HCT116 (cell line): ENCODE measurements at regions not wholly inside any gene's neighbourhood (a gene's known extent, or its start where the extent isn't known, plus 50 kb on each side); places are given as distances from the start of the nearest gene placed in this dataset.

Source experiments
- EZH2phosphoT487 ChIP-seq: fragments of 200-600 bp; IDR thresholded peaks from 2 replicates; pipeline ENCODE4 v1.6.1; 2018; ENCODE audit warnings: antibody characterized with exemption, borderline replicate concordance
- POLR2A ChIP-seq: IDR thresholded peaks from 2 replicates; pipeline ENCODE4 v1.7.0; 2011; ENCODE audit warnings: borderline replicate concordance; ENCODE audit not compliant: insufficient read depth, insufficient read length; ENCODE audit errors: extremely low read depth
- TF ChIP-seq, protein P1 (sequence below): IDR thresholded peaks from 2 replicates; pipeline ENCODE4 v1.6.1; 2012
- TF ChIP-seq, protein P2 (sequence below), 3 experiments: fragments of 200-600 bp in 1 of 3; sonication (generic) in 1 of 3; IDR thresholded peaks in 2 of 3; conservative IDR thresholded peaks in 1 of 3; 2 replicates each; pipeline ENCODE4 v1.5.1; 2012 to 2017; ENCODE audit warnings: low read depth in 2 of 3, low read length in 2 of 3, antibody characterized with exemption in 1 of 3, borderline replicate concordance in 1 of 3, control low read depth in 1 of 3, mild to moderate bottlenecking in 1 of 3, mixed read lengths in 1 of 3, mixed run types in 1 of 3, moderate library complexity in 1 of 3; ENCODE audit not compliant: insufficient read depth in 1 of 3

DNA sequence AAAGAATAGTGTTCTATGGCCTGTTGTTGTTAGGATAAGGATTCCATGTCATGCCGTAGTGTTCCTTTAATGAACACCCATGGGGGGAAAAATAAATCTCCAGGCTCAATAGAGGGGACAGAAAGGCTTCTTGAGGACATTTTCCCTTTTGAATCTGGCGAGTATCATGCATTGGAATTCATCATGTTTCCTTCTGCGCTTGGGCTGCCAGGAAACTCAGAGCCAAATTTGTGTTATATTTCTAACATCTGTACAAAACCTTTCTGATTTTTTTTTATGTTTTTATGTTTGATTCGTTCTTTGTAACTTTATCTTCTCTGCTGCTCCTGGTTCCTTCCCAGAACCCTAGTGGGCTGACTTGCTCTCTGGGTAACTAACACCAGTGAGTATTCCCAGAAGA is 1163.3 kb downstream of the VRK1 start:
- TF ChIP-seq POLR2A (no peak), EZH2phosphoT487 (no peak)
- TF ChIP-seq, protein P1, sequence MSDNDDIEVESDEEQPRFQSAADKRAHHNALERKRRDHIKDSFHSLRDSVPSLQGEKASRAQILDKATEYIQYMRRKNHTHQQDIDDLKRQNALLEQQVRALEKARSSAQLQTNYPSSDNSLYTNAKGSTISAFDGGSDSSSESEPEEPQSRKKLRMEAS, result no peak
- TF ChIP-seq, protein P2, sequence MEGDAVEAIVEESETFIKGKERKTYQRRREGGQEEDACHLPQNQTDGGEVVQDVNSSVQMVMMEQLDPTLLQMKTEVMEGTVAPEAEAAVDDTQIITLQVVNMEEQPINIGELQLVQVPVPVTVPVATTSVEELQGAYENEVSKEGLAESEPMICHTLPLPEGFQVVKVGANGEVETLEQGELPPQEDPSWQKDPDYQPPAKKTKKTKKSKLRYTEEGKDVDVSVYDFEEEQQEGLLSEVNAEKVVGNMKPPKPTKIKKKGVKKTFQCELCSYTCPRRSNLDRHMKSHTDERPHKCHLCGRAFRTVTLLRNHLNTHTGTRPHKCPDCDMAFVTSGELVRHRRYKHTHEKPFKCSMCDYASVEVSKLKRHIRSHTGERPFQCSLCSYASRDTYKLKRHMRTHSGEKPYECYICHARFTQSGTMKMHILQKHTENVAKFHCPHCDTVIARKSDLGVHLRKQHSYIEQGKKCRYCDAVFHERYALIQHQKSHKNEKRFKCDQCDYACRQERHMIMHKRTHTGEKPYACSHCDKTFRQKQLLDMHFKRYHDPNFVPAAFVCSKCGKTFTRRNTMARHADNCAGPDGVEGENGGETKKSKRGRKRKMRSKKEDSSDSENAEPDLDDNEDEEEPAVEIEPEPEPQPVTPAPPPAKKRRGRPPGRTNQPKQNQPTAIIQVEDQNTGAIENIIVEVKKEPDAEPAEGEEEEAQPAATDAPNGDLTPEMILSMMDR (IDR thresholded peaks at IDR 0.05 in 2 of 3, conservative IDR thresholded peaks at IDR 0.05 in 1 of 3; ENCODE audit: borderline replicate concordance in 1 of 3, insufficient read depth in 1 of 3, low read depth in 2 of 3, low read length in 2 of 3), result no peak
